ENCODE measurements at regions not wholly inside any gene's neighbourhood (a gene's known extent, or its start where the extent isn't known, plus 50 kb on each side); places are given as distances from the start of the nearest gene placed in this dataset.

GRCh38 chr12:63224396-63224795, 73.4 kb upstream of the AVPR1A start:
- no peak overlapping the region for H3K4me3 Mint-ChIP-seq
- TF ChIP-seq CTCF (conservative IDR thresholded peaks at IDR 0.05) = no peak
- no peaks in the 10 kb centered on the region for H3K27me3 Mint-ChIP-seq (ENCODE audit: low read depth)

GRCh38 chr12:63223128-63223527, 72.1 kb upstream of the AVPR1A start:
- Mint-ChIP-seq H3K4me1 (no peaks in the 10 kb centered on the region), H3K9me3 (no peaks in the 10 kb centered on the region)

More at GRCh38 chr12:63224396-63224795, 73.4 kb upstream of the AVPR1A start:
- Mint-ChIP-seq H3K4me1 (no peaks in the 10 kb centered on the region), H3K27ac (ENCODE audit: unreplicated experiment) (no peak overlapping the region), H3K9me3 (no peaks in the 10 kb centered on the region), H3K36me3 (ENCODE audit: low read depth) (no peaks in the 10 kb centered on the region)
- no peak for DNase-seq (ENCODE audit: low read depth, low spot score)

GRCh38 chr12:63222582-63222981, 71.6 kb upstream of the AVPR1A start:
- Mint-ChIP-seq H3K27ac (ENCODE audit: unreplicated experiment) (no peak overlapping the region), H3K4me3 (no peak overlapping the region), H3K36me3 (ENCODE audit: low read depth) (no peaks in the 10 kb centered on the region), H3K9me3 (peaks cover 3% of the 10 kb centered on the region), H3K4me1 (no peaks in the 10 kb centered on the region), H3K27me3 (ENCODE audit: low read depth) (no peaks in the 10 kb centered on the region)
- no peak for DNase-seq (ENCODE audit: low read depth, low spot score)
- no peak for TF ChIP-seq CTCF (conservative IDR thresholded peaks at IDR 0.05)

More at GRCh38 chr12:63223128-63223527, 72.1 kb upstream of the AVPR1A start:
- no peak for TF ChIP-seq CTCF (conservative IDR thresholded peaks at IDR 0.05)
- Mint-ChIP-seq H3K4me3 (no peak overlapping the region), H3K27me3 (ENCODE audit: low read depth) (no peaks in the 10 kb centered on the region), H3K27ac (ENCODE audit: unreplicated experiment) (no peak overlapping the region), H3K36me3 (ENCODE audit: low read depth) (no peaks in the 10 kb centered on the region)
- no peak for DNase-seq (ENCODE audit: low read depth, low spot score)

- Mint-ChIP-seq H3K36me3 (ENCODE audit: low read depth) (no peaks in the 10 kb centered on the region), H3K27ac (ENCODE audit: unreplicated experiment) (no peak overlapping the region), H3K27me3 (ENCODE audit: low read depth) (no peaks in the 10 kb centered on the region), H3K4me3 (no peak overlapping the region), H3K9me3 (peaks cover 3% of the 10 kb centered on the region), H3K4me1 (no peaks in the 10 kb centered on the region)
- TF ChIP-seq CTCF (conservative IDR thresholded peaks at IDR 0.05) = no peak
- no peak for DNase-seq (ENCODE audit: low read depth, low spot score)
Measured at GRCh38 chr12:63220921-63221320, 69.9 kb upstream of the AVPR1A start.

- TF ChIP-seq CTCF (conservative IDR thresholded peaks at IDR 0.05) = no peak
- Mint-ChIP-seq H3K27me3 (ENCODE audit: low read depth) (peaks cover 5% of the 10 kb centered on the region), H3K27ac (ENCODE audit: unreplicated experiment) (no peak overlapping the region), H3K4me3 (no peak overlapping the region), H3K36me3 (ENCODE audit: low read depth) (no peaks in the 10 kb centered on the region), H3K4me1 (no peaks in the 10 kb centered on the region), H3K9me3 (no peaks in the 10 kb centered on the region)
- DNase-seq (ENCODE audit: low read depth, low spot score) = no peak
Measured at GRCh38 chr12:63212316-63212715, 61.3 kb upstream of the AVPR1A start.

- no peak for DNase-seq (ENCODE audit: low read depth, low spot score)
- Mint-ChIP-seq H3K36me3 (ENCODE audit: low read depth) (no peaks in the 10 kb centered on the region), H3K4me1 (no peaks in the 10 kb centered on the region), H3K27me3 (ENCODE audit: low read depth) (peaks cover 15% of the 10 kb centered on the region), H3K9me3 (no peaks in the 10 kb centered on the region), H3K27ac (ENCODE audit: unreplicated experiment) (no peak overlapping the region), H3K4me3 (no peak overlapping the region)
- no peak for TF ChIP-seq CTCF (conservative IDR thresholded peaks at IDR 0.05)
Measured at GRCh38 chr12:63208956-63209355, 58.0 kb upstream of the AVPR1A start.

Data from neural crest cell (in vitro differentiated cells).